GM21526 (cell line): ENCODE measurements at regions not wholly inside any gene's neighbourhood (a gene's known extent, or its start where the extent isn't known, plus 50 kb on each side); places are given as distances from the start of the nearest gene placed in this dataset.
"Not testable (repeated sequence)": the region's sequence is repeated elsewhere in the genome, so short reads cannot be mapped to it uniquely, and the experiment has no call there.

Experiments used
- ATAC-seq: cut with Tn5 transposase; IDR thresholded peaks from one replicate; pipeline ENCODE4 v1.9.1; 2021; ENCODE audit warnings: moderate library complexity; ENCODE audit not compliant: unreplicated experiment, low FRiP score

DNA sequence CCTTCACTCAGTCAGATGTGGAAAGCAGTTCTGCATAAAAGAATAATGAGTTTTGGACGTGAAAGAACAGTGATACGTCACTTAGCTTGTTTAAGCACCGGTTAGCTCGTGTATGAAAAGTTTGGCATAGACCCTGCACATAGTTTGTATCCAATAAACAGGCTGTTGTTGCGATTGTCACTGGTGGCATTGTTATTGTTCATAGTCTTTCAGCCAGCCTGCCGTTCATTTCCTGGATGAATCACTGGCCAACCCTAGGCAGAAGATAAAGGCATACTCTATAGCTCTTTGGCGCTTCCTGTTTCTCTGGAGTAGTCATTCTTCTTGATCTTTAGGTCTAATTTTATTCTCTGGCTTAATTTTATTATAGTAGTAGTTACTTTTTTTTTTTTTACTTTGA, 57.8 kb upstream of the ANKRD30A start:
- ATAC-seq = no peak

DNA sequence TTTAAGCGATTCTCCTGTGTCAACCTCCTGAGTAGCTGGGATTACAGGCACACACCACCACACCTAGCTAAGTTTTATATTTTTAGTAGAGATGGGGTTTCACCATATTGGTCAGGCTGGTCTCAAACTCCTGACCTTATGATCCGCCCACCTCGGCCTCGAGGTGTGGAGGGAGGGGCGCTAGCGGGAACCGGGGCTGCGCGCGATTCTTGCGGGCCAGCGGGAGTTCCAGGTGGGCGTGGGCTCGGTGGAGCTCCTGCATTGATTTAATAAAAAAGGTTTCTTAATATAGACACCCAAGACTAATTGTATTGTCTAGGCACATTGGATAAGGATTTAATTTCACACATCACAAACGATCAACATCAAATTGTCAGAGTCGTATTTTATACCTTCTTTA, 63.1 kb upstream of the ANKRD30A start:
- ATAC-seq = not testable (repeated sequence)

- ATAC-seq = no peak
Observed at GRCh38 chr10:37057261-37057660, 68.1 kb upstream of the ANKRD30A start.

DNA sequence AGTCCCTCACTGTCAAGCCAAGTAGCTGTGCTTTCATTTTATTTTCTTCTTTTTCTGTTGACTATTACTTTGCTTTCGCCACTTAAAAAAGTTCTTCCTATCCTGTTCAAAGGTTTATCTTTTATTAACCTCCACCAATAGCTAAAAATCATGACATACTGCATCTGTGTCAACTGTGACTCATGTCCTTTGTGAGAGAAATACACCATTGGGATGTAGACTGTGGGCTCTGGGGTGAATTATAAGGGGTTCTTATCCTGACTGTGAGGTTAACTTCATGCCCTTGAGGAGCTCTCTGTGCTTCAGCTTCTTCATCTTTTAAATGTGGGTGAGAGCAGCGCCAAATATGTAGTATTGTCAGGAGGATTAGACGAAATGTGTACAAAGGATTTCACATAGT, 71.9 kb upstream of the ANKRD30A start:
- no peak for ATAC-seq

- not testable (repeated sequence) for ATAC-seq
Observed at GRCh38 chr10:37049982-37050381, 75.4 kb upstream of the ANKRD30A start.

GRCh38 chr10:37044319-37044718, 81.1 kb upstream of the ANKRD30A start:
- ATAC-seq = not testable (repeated sequence)

GRCh38 chr10:37035853-37036252, 89.5 kb upstream of the ANKRD30A start:
- ATAC-seq = no peak

GRCh38 chr10:37015498-37015897, 109.9 kb upstream of the ANKRD30A start:
- no peak for ATAC-seq

- ATAC-seq = no peak
Observed at GRCh38 chr10:37010741-37011140, 114.7 kb upstream of the ANKRD30A start.

- ATAC-seq = not testable (repeated sequence)
Observed at GRCh38 chr10:37008276-37008675, 117.1 kb upstream of the ANKRD30A start.

- no peak for ATAC-seq
Observed at GRCh38 chr10:37003126-37003525, 122.3 kb upstream of the ANKRD30A start.

- not testable (repeated sequence) for ATAC-seq
Observed at GRCh38 chr10:36995806-36996205, 129.6 kb upstream of the ANKRD30A start.

DNA sequence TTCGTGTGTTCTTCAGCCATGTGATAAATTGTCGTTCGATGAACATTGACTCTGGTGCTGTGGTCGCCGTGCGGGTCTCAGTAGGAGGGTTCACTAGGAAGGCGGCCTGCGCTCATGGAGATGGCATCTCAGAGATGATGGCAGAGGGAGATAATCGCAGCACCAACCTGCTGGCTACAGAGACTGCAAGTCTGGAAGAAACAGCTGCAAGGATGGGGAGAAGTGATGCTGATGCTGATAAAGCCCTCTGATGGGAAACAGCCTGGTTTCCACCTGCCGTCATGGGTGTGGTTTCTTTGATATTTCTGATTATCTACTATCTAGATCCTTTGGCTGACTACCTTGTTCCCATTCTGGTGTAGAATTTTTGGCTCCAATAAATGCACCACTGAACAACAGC, 130.5 kb upstream of the ANKRD30A start:
- ATAC-seq = no peak

GRCh38 chr10:36989233-36989632, 136.2 kb upstream of the ANKRD30A start:
- ATAC-seq = no peak

DNA sequence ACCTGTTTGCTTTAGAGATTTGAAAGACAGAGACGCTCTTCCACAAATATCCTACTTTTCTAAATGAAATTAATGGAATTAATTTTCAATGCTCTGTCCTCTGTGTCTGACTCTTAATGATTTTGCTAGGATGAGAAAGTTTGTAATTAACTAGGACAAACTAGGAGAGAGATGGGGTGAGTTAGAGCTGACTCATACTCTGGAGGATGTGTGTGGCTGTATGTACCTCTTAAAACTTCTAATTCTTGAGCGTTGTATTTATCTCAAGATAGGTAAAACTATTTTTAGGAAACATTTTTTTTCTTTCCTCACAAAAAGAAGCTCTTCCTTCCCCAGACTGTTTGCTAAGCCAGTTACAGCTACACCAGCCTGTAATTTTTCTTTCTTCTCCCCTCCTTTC, 178.8 kb upstream of the ANKRD30A start:
- ATAC-seq = no peak

DNA sequence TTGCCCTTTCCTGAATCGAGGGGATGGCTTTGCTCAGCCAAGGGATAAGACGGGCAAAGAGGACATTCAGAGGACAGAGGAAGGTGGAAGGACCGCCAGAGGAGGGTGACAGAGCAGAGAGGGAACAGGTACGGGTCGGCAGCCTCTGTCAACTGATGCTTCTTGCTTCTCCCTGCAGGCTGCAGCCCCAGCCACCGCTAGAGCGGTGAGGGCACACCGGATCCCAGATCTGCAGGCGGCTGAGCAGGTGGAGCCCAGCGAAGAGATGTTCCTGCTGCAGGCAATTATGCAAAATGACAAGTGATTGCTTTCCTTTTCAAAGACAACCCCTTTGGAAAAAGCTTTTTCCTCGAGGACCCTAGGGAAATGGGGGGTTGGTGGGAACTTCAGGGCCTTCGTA, 181.9 kb upstream of the ANKRD30A start:
- ATAC-seq = no peak

GRCh38 chr10:36942616-36943015, 182.8 kb upstream of the ANKRD30A start:
- no peak for ATAC-seq

DNA sequence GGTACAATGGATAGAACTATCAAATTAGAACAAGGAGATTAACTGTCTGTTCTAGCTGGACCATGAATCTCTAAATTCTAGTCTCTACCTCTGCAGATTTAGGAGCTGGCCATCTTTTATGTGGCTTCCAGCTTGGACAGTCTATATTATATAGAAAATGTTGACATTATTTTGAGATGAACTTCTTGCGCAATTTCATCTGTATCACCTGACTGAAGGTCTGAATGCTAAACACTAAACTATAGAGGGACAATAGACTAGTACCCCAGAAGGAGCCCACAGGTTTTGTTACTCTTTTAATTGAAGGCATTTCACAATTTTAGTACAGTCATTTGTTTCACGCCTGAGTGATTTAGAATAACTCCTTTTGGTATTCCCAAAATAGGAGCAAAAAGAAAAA, 222.4 kb upstream of the ANKRD30A start:
- ATAC-seq = no peak

DNA sequence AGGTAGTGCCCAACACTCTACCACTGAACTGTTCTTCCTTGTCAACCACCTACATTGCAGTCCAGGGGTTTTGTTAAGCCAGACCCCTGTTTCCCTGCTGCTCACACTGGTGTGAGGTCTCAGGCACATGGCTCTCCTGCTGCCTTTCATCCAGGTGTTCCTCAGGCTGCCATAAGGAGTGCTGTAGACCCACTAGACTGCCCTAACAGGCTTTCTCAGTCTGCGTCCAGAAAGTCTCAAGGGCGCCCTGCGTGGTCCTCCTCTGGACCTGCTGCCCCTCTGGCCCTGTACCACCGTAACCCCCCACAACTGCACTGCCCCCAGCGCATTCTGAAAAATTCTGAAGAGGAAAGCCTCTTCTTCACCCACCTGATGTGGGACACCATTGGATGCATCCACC, 225.7 kb upstream of the ANKRD30A start:
- ATAC-seq = no peak

DNA sequence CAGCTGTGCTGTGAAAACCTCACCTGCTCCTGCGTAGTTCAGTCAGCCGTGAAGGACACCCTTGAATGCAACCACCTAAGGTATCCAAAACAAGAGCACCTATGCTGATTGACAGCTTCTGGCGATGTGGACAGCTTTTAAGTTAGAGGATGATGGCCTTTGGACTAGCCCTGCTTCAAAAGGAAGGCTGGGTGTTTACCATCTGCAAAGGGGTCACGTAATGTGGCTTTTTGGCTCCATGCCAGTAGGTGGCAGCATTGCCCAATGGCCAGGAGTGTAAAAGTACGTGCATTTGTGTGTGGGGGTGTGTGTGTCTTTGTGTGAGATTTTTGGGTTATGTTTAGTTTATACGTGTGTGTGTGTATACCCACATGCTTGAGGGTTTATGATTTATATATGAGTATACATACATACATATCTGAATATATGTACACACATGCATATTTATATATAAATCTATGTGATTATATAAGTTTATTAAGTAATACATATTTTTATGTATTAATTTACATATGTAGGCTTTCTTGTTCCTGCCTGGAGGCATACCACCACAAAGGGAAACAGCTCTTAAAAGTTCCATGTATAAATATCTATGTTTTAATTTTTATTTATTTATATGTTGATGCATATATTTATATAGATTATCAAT, 236.3 kb upstream of the ANKRD30A start:
- peak; percentile 86 for ATAC-seq

- no peak for ATAC-seq
Observed at GRCh38 chr10:36886303-36886891, 239.0 kb upstream of the ANKRD30A start.

DNA sequence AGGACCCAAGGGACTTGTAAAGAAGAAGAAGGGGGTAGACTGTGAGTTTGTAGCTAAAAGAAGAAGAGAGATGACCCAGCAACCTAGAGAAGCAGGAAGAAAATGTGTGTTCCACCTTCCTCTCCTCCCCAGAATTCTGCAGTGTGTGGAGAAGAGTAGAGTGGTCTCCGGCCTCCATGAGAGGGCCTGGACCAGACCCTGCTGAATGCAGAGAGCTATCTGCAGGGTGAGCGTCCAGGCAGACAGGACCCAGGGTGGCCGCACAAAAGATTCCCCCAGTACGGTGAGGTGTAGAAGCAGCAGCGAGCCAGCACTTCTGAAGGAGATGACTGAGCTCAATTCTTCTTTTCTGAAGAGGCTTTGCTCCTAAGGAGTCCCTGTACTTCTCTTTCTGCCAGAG, 239.7 kb upstream of the ANKRD30A start:
- no peak for ATAC-seq

DNA sequence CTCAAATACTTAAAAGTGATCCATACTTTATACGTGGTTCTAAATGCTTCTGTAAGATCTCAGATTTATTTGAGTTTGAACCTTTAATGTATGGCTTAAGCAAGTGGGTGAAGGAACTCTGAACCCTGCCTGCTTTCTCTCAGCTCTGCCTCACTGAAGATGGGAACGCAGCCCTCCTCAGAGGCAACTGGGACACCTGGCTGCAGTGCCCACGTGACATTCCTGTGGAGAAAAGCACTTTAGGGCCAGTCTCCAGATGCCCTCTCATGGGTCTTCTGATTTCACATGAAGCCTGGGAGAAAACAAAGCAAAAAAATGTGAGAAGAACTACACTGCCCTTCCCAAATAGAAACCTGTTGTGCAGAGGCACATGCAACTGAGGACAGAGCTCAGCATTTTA, 242.6 kb upstream of the ANKRD30A start:
- ATAC-seq = no peak
